ENCODE measurements at regions not wholly inside any gene's neighbourhood (a gene's known extent, or its start where the extent isn't known, plus 50 kb on each side); places are given as distances from the start of the nearest gene placed in this dataset.

DNA sequence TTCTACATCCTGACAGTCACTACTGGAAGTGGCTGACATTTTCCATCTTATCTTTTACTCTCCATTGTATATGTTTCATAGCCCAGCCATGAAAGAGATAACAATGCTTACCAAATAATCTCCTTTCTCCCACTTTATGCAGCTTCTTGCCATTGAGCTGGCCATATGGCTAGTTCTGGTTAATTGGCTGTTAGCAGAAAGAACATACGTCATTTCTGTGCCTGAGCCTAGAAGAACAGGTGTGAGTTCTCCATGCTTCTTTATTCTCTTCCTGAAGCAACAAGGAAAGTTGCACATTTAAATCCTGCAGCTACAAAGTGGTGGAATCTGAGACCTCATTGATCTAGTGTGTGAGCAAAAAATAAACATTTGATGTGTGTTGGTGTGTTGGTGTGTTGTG is 82.0 kb upstream of the FSHR start:
- H3K27me3 Mint-ChIP-seq (ENCODE audit: insufficient read depth) = peaks cover 3% of the 10 kb centered on the region
- Histone ChIP-seq H3K4me1 (ENCODE audit: control insufficient read depth, insufficient read depth, low read length) (no peaks in the 10 kb centered on the region), H3K4me3 (ENCODE audit: low read length) (no peak overlapping the region), H3K27me3 (ENCODE audit: control insufficient read depth, insufficient read depth, low read length, poor library complexity, severe bottlenecking) (peaks cover 11% of the 10 kb centered on the region), H3K36me3 (ENCODE audit: control insufficient read depth, insufficient read depth, low read length) (no peaks in the 10 kb centered on the region), H3K9me3 (ENCODE audit: control insufficient read depth, low read length) (no peaks in the 10 kb centered on the region), H3K27ac (ENCODE audit: low read depth, low read length) (no peak overlapping the region), H3K9ac (ENCODE audit: extremely low read depth, low read length, poor library complexity, severe bottlenecking) (no peak overlapping the region)
- H3K4me1 Mint-ChIP-seq = peaks cover 15% of the 10 kb centered on the region
- H3K27ac Mint-ChIP-seq = no peak overlapping the region
- no peak overlapping the region for H3K4me3 Mint-ChIP-seq
- WGBS, 2 experiments (ENCODE audit: insufficient coverage in 1 of 2, insufficient read length in 1 of 2) = 84% methylated on average over 1 of the region's 1 CpG; no CpG with 5 or more reads in 1 of the 2 experiments
- no peaks in the 10 kb centered on the region for H3K36me3 Mint-ChIP-seq (ENCODE audit: low read depth)
- DNase-seq = no peak
- peaks cover 4% of the 10 kb centered on the region for H3K9me3 Mint-ChIP-seq
- no peak for TF ChIP-seq CTCF (conservative IDR thresholded peaks at IDR 0.05)

GRCh38 chr2:49226360-49226759 is 72.0 kb upstream of the FSHR start:
- H3K4me1 ChIP-seq (ENCODE audit: control insufficient read depth, insufficient read depth, low read length) = no peaks in the 10 kb centered on the region
- no peaks in the 10 kb centered on the region for H3K36me3 Mint-ChIP-seq (ENCODE audit: low read depth)
- H3K9ac ChIP-seq (ENCODE audit: extremely low read depth, low read length, poor library complexity, severe bottlenecking) = no peak overlapping the region
- H3K27ac Mint-ChIP-seq = no peak overlapping the region
- peaks cover 2% of the 10 kb centered on the region for H3K27me3 Mint-ChIP-seq (ENCODE audit: insufficient read depth)
- DNase-seq = no peak
- H3K4me3 ChIP-seq (ENCODE audit: low read length) = no peak overlapping the region
- 98 to 100% methylated on average over 3 to 4 of the region's 4 CpGs for WGBS, 2 experiments (ENCODE audit: insufficient coverage in 1 of 2, insufficient read length in 1 of 2)
- H3K27ac ChIP-seq (ENCODE audit: low read depth, low read length) = no peak overlapping the region
- no peak overlapping the region for H3K4me3 Mint-ChIP-seq
- H3K9me3 ChIP-seq (ENCODE audit: control insufficient read depth, low read length) = no peaks in the 10 kb centered on the region
- no peaks in the 10 kb centered on the region for H3K36me3 ChIP-seq (ENCODE audit: control insufficient read depth, insufficient read depth, low read length)
- peaks cover 5% of the 10 kb centered on the region for H3K4me1 Mint-ChIP-seq
- TF ChIP-seq CTCF (conservative IDR thresholded peaks at IDR 0.05) = no peak
- H3K27me3 ChIP-seq (ENCODE audit: control insufficient read depth, insufficient read depth, low read length, poor library complexity, severe bottlenecking) = no peaks in the 10 kb centered on the region
- H3K9me3 Mint-ChIP-seq = peaks cover 1% of the 10 kb centered on the region

DNA sequence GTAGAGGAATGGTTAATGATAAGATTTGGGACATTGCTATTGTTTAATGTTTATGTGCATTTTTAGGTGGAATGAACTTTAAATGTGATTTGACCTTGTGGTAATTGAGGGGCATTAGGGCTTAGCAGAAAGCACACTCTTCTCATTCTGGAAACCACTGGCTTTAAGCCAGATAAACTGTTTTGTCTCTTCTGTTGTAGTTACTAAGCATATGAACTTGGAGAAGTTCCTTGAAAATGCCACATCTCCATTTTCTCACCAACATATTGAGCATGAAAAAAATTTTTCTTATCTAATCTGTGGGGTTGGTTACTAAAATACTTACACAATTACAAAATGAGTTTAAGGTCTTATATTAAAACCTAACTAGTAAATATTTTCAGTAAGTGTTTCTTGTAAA is 70.8 kb upstream of the FSHR start:
- Mint-ChIP-seq H3K9me3 (peaks cover 1% of the 10 kb centered on the region), H3K36me3 (ENCODE audit: low read depth) (no peaks in the 10 kb centered on the region), H3K27ac (no peak overlapping the region), H3K4me1 (peaks cover 5% of the 10 kb centered on the region), H3K27me3 (ENCODE audit: insufficient read depth) (no peaks in the 10 kb centered on the region), H3K4me3 (no peak overlapping the region)
- Histone ChIP-seq H3K4me3 (ENCODE audit: low read length) (no peak overlapping the region), H3K9ac (ENCODE audit: extremely low read depth, low read length, poor library complexity, severe bottlenecking) (no peak overlapping the region), H3K27ac (ENCODE audit: low read depth, low read length) (no peak overlapping the region), H3K9me3 (ENCODE audit: control insufficient read depth, low read length) (no peaks in the 10 kb centered on the region), H3K36me3 (ENCODE audit: control insufficient read depth, insufficient read depth, low read length) (no peaks in the 10 kb centered on the region), H3K27me3 (ENCODE audit: control insufficient read depth, insufficient read depth, low read length, poor library complexity, severe bottlenecking) (no peaks in the 10 kb centered on the region), H3K4me1 (ENCODE audit: control insufficient read depth, insufficient read depth, low read length) (no peaks in the 10 kb centered on the region)
- no peak for TF ChIP-seq CTCF (conservative IDR thresholded peaks at IDR 0.05)
- no peak for DNase-seq
